ENCODE measurements at regions not wholly inside any gene's neighbourhood (a gene's known extent, or its start where the extent isn't known, plus 50 kb on each side); places are given as distances from the start of the nearest gene placed in this dataset.

DNA sequence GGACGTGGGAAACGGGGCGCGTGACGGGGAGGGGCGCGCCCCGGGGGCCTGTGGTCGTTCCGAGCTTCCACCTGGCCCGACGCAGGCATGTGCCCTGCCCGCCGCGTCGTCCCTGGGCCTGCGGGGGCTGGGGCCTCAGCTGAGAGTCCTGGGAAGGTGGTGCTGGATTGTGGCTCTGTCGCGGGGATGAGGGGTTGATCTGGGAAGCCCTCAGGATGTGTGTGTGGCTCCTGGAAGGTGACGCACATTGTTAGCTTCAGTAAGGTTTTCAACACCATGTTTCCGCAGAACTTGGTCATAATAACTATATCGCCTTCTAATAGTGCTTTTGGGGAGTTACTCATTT lies 589.1 kb downstream of the MTRR start:
- TF ChIP-seq, protein P1, sequence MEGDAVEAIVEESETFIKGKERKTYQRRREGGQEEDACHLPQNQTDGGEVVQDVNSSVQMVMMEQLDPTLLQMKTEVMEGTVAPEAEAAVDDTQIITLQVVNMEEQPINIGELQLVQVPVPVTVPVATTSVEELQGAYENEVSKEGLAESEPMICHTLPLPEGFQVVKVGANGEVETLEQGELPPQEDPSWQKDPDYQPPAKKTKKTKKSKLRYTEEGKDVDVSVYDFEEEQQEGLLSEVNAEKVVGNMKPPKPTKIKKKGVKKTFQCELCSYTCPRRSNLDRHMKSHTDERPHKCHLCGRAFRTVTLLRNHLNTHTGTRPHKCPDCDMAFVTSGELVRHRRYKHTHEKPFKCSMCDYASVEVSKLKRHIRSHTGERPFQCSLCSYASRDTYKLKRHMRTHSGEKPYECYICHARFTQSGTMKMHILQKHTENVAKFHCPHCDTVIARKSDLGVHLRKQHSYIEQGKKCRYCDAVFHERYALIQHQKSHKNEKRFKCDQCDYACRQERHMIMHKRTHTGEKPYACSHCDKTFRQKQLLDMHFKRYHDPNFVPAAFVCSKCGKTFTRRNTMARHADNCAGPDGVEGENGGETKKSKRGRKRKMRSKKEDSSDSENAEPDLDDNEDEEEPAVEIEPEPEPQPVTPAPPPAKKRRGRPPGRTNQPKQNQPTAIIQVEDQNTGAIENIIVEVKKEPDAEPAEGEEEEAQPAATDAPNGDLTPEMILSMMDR (IDR thresholded peaks at IDR 0.05): no peak
- TF ChIP-seq POLR2A (IDR thresholded peaks at IDR 0.05): no peak

Measured in heart left ventricle (tissue), 13 donors.